ENCODE measurements at regions not wholly inside any gene's neighbourhood (a gene's known extent, or its start where the extent isn't known, plus 50 kb on each side); places are given as distances from the start of the nearest gene placed in this dataset.

DNA sequence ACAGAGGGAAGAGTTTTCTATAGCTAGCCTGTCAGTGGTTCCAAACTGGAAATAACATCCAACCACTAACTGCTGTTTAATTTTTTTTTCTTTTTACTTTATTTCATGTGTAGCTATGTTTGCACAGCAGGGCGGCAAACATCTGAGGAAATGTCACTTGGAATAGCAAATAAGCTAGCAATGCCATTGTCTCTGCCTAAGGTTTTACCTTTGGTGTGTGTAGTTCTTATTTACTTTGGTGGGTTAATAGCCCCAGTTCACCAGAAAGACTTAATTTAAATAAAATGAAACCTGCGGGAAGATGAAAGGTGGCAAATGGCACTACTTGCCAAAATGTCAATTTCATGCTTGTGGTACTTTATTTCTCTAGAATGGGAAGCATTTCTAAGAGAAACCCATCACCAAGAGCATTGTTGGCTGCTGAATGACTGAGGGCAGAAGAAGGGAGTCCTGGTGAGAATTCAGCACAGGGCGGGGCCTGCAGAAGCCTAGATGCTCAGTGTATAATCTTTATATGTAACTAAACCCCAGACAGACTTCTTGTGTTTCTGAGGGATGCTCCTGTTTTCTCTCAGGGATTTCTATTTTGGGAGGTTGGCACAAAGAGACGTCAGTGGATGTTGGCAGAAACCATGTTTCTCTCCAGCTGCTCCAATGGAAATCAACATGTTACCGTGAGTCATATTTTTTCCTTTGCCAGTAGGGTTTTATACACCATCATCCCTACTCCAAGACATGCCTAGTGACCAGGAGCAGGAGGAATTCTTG, 300.4 kb upstream of the NT5C1B start (continued):
- TF ChIP-seq TBX3 (IDR thresholded peaks at IDR 0.05; ENCODE audit: borderline replicate concordance), result peak; percentile 69; the same call in 1 of the 2 replicates
- TF ChIP-seq FOXA1 (IDR thresholded peaks at IDR 0.05), result peak; percentile 60; the same call in 1 of the 2 replicates
- TF ChIP-seq FOXA1 (CRISPR knock-in tag; IDR thresholded peaks at IDR 0.05), result peak; percentile 83
- no peak for TF ChIP-seq HNF4G (IDR thresholded peaks at IDR 0.05; ENCODE audit: borderline replicate concordance, low read depth, low read length)
- TF ChIP-seq HNF4G (CRISPR knock-in tag; IDR thresholded peaks at IDR 0.05; ENCODE audit: borderline replicate concordance, low read depth), result no peak
- TF ChIP-seq RXRA (CRISPR knock-in tag; IDR thresholded peaks at IDR 0.05), result peak; percentile 33; the same call in 1 of the 2 replicates
- no peak for TF ChIP-seq SRSF9 (IDR thresholded peaks at IDR 0.05; ENCODE audit: borderline replicate concordance, insufficient read depth, low read depth, low read length, poor library complexity, severe bottlenecking)
- TF ChIP-seq, protein P1, sequence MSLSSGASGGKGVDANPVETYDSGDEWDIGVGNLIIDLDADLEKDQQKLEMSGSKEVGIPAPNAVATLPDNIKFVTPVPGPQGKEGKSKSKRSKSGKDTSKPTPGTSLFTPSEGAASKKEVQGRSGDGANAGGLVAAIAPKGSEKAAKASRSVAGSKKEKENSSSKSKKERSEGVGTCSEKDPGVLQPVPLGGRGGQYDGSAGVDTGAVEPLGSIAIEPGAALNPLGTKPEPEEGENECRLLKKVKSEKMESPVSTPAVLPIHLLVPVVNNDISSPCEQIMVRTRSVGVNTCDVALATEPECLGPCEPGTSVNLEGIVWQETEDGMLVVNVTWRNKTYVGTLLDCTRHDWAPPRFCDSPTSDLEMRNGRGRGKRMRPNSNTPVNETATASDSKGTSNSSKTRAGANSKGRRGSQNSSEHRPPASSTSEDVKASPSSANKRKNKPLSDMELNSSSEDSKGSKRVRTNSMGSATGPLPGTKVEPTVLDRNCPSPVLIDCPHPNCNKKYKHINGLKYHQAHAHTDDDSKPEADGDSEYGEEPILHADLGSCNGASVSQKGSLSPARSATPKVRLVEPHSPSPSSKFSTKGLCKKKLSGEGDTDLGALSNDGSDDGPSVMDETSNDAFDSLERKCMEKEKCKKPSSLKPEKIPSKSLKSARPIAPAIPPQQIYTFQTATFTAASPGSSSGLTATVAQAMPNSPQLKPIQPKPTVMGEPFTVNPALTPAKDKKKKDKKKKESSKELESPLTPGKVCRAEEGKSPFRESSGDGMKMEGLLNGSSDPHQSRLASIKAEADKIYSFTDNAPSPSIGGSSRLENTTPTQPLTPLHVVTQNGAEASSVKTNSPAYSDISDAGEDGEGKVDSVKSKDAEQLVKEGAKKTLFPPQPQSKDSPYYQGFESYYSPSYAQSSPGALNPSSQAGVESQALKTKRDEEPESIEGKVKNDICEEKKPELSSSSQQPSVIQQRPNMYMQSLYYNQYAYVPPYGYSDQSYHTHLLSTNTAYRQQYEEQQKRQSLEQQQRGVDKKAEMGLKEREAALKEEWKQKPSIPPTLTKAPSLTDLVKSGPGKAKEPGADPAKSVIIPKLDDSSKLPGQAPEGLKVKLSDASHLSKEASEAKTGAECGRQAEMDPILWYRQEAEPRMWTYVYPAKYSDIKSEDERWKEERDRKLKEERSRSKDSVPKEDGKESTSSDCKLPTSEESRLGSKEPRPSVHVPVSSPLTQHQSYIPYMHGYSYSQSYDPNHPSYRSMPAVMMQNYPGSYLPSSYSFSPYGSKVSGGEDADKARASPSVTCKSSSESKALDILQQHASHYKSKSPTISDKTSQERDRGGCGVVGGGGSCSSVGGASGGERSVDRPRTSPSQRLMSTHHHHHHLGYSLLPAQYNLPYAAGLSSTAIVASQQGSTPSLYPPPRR (CRISPR knock-in tag; IDR thresholded peaks at IDR 0.05; ENCODE audit: borderline replicate concordance), result peak; percentile 70; the same call in 1 of the 2 replicates
- TF ChIP-seq TEAD3 (CRISPR knock-in tag; optimal IDR thresholded peaks at IDR 0.05; ENCODE audit: borderline replicate concordance), result peak; percentile 28
- peak; percentile 52; the same call in 1 of the 2 replicates for TF ChIP-seq CREM (IDR thresholded peaks at IDR 0.05)
- no peak for TF ChIP-seq CREM (CRISPR knock-in tag; IDR thresholded peaks at IDR 0.05)
- 0 out of 2 replicates have a peak, but pooled peaks have one; percentile 14 for TF ChIP-seq NR2F2 (IDR thresholded peaks at IDR 0.05; ENCODE audit: borderline replicate concordance, low read depth)
- TF ChIP-seq, protein P2, sequence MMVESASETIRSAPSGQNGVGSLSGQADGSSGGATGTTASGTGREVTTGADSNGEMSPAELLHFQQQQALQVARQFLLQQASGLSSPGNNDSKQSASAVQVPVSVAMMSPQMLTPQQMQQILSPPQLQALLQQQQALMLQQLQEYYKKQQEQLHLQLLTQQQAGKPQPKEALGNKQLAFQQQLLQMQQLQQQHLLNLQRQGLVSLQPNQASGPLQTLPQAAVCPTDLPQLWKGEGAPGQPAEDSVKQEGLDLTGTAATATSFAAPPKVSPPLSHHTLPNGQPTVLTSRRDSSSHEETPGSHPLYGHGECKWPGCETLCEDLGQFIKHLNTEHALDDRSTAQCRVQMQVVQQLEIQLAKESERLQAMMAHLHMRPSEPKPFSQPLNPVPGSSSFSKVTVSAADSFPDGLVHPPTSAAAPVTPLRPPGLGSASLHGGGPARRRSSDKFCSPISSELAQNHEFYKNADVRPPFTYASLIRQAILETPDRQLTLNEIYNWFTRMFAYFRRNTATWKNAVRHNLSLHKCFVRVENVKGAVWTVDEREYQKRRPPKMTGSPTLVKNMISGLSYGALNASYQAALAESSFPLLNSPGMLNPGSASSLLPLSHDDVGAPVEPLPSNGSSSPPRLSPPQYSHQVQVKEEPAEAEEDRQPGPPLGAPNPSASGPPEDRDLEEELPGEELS (CRISPR knock-in tag; IDR thresholded peaks at IDR 0.05), result peak; percentile 72; the same call in 1 of the 2 replicates
- no peak for TF ChIP-seq ZNF160 (CRISPR knock-in tag; IDR thresholded peaks at IDR 0.05)
- no peak for TF ChIP-seq ZNF510 (CRISPR knock-in tag; IDR thresholded peaks at IDR 0.05; ENCODE audit: low read depth)
- TF ChIP-seq HNF4A (CRISPR knock-in tag; IDR thresholded peaks at IDR 0.05), result 0 out of 2 replicates have a peak, but pooled peaks have one; percentile 17
- TF ChIP-seq, protein P3, sequence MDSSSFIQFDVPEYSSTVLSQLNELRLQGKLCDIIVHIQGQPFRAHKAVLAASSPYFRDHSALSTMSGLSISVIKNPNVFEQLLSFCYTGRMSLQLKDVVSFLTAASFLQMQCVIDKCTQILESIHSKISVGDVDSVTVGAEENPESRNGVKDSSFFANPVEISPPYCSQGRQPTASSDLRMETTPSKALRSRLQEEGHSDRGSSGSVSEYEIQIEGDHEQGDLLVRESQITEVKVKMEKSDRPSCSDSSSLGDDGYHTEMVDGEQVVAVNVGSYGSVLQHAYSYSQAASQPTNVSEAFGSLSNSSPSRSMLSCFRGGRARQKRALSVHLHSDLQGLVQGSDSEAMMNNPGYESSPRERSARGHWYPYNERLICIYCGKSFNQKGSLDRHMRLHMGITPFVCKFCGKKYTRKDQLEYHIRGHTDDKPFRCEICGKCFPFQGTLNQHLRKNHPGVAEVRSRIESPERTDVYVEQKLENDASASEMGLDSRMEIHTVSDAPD (CRISPR knock-in tag; IDR thresholded peaks at IDR 0.05), result peak; percentile 80; the same call in 1 of the 2 replicates
- no peak for TF ChIP-seq CREB1 (IDR thresholded peaks at IDR 0.05)
- peak; percentile 50 for TF ChIP-seq CREB1 (CRISPR knock-in tag; IDR thresholded peaks at IDR 0.05)
- TF ChIP-seq HMG20A (CRISPR knock-in tag; IDR thresholded peaks at IDR 0.05; ENCODE audit: borderline replicate concordance), result peak; percentile 70; the same call in 1 of the 2 replicates
- TF ChIP-seq, protein P4, sequence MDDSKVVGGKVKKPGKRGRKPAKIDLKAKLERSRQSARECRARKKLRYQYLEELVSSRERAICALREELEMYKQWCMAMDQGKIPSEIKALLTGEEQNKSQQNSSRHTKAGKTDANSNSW (CRISPR knock-in tag; IDR thresholded peaks at IDR 0.05; ENCODE audit: borderline replicate concordance), result no peak
